ENCODE measurements at regions not wholly inside any gene's neighbourhood (a gene's known extent, or its start where the extent isn't known, plus 50 kb on each side); places are given as distances from the start of the nearest gene placed in this dataset.

DNA sequence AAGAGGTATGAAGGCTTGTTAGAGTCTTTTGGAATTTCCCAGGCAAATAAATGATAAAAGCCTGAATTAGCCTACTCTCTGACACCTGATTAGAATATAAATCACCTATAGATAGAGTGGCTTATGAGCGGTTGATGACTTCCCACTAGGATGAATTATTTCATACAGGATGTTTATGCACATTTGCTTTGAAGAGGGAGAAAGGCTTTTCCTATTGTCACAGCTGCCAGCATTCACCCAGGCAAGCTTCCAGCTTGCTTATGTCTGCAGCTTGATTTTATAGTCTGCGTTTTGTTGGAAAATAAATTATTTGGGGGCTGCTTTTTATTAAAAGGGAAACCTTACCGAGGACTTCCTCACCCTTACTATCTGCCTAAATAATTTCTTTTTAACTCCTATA, 51.3 kb upstream of the EIF2S2 start:
- no peak for DNase-seq (ENCODE audit: low read depth)

DNA sequence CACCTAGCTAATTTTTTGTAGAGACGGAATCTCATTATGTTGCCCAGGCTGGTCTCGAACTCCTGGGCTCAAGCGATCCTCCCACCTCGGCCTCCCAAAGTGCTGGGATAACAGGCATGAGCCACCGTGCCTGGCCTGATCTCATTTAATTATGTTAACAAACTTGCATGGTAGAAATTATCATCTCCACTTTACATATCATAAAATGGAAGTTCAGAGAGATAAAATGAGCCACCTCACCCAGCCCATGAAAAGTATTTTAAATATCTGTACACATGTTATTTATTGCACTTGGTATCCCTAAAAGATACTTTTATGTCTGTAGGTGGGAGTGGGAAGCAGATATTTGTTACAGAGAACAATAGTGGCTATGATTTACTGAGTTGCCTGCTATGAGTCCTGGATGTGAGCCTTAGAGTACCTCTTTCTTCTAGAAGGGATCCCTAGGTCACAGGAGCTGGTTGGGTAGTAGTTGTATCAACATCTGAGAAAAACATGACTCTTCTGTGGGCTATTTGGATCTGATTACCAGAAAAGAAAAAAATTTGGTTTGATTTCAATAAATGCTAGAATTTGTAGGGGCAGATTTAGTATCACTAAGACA, 52.4 kb upstream of the EIF2S2 start:
- DNase-seq (ENCODE audit: low read depth): no peak

DNA sequence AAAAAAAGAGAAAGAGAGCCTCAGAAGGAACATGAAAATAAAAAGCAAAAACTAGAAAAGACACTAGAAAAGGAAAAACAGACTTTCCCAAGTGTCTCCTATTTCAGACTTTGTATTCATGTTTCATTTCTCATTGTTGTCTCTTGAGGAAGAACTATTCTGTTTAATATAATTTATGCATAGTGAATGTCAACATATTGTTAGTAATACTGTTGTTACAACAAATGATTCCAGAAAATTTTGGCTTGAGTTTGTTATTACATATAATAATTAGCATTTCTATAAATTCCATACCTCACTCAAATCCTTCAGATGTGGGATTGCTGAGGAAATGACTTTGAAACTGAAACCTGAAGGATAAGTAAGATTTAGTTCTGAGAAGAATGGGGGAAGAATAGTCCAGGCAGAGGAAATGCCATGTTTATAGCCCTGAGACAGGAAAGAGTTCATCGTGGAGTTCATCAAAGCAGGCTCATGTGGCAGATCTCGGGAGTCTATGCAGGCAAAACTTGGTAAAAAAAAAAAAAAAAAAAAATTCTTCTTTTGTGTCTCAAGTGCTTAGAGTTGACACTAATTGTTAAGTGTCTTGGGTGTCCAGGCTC, 53.1 kb upstream of the EIF2S2 start:
- DNase-seq (ENCODE audit: low read depth): peak; percentile 21

DNA sequence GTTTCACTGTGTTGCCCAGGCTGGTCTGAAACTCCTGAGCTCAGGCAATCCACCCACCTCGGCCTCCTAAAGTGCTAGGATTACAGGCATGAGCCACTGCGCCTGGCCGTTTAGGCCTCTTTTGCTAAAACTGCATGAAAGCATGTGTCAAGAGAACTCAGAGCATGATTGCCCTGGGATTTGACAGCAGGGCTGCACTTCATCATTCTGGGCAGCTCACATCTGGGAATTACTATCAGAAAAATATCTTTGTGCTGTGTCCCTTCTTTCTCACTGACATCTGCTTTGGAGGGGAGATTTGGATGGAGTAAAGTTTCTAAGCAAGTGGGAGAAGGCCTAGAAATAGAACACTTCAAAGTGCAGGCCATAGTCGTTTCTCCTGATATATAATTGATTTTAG, 59.6 kb upstream of the EIF2S2 start:
- no peak for DNase-seq (ENCODE audit: low read depth)

DNA sequence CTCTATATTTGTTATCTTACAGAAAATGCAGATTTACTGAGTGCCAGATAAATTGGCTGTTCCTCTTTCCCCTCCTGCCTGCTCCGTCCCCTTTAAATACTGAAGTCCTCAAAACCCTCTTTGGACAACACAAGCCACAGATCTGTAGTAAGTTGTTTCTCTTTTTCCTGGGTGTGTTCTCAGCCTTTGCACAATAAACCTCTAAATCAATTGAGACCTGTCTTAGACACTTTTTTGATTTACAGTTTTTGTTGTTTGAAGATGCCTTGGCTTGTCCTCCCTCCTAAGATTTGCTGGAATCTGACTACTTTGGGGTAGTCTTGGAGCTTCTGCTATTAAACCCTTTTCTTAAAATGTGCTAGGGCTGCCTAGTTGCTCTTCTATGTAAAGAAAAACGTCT, 60.9 kb upstream of the EIF2S2 start:
- no peak for DNase-seq (ENCODE audit: low read depth)

DNA sequence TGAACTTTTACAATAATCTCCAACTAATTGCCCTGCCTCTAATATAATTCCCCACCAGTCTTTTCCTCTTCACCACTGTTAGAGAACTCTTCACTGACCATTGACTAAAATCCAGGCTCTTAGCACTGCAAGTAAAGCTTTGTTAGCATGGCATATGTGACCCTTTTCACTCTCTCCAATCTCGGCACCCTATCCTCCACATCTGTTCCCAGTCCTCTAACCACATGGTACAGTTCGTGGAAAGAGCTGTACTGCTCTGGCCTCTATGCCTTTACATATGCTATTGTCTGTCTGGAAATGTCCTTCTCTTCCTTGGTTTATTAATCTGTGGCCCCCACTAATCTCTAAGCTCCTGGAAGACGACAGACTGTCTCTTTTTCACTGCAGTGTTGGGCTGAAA, 63.0 kb upstream of the EIF2S2 start:
- DNase-seq (ENCODE audit: low read depth): no peak

DNA sequence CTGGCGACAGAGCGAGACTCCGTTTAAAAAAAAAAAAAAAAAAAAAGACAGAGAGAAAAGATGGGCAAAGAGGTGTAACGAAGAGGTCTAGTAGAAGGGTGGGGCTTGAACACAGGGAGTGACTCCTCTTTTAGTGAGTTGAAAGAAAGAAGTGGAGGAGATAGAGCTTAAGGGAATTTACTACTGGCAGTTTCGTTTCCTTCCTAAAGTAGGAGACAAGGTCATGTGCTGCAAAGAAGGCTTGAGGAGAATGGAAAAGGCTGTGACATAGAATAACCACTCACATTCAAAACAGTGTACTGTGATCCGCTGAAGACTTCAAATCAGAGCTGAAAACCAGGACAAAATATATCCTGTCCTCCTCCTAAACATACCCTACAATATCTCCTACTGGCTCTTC, 63.8 kb upstream of the EIF2S2 start:
- no peak for DNase-seq (ENCODE audit: low read depth)

DNA sequence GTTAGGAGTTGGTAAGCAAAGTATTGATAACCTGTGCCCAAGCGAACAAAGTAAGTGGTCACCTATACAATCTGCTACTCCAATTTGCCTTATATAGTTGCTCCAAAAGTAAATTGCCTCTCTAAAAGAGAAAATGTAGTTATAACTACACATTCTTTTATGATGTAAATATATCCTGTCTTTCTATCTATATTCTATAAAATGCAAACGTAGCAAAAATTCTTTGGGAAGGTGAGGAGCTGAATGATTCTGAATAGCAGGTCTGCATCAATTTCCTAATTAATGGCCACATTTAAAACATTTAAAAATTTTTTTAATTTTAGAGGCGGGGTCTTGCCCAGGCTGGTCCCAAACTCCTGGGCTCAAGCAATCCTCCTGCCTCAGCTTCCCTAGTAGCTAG, 64.2 kb upstream of the ASIP start:
- no peak for DNase-seq (ENCODE audit: low read depth)

DNA sequence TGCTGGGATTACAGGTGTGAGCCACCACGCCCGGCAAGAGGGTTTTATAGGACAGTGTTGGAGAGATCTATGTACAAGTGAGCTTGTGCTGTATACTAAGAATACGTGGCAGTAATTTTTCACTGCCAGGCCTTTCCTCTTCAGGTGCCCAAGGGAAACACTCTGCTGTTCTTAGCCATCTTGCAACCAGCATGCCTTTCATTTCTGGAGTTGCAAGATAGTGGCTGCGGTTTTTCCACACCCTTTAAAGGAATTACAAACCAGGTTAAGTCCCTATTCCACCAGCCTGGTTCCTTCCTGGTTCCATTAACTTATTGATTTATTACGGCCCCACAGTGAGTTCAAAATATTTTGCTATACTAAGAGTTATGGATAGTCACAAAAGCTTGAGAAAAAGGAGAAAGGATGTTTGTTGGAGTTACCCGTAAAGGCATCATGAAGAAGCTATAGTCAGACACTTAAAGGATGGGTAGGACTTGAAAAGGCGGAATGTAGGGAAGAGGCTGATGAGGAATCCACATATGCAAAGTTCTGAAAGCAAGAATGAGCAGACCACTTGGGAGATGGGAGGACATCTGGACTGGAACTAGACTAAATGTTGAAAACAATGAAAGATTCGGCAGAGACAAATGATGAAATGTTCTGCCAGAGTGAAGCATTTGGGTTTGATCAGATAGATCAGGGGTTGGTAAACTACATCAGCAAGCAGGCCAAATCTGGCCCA, 61.4 kb upstream of the ASIP start:
- no peak for DNase-seq (ENCODE audit: low read depth)

DNA sequence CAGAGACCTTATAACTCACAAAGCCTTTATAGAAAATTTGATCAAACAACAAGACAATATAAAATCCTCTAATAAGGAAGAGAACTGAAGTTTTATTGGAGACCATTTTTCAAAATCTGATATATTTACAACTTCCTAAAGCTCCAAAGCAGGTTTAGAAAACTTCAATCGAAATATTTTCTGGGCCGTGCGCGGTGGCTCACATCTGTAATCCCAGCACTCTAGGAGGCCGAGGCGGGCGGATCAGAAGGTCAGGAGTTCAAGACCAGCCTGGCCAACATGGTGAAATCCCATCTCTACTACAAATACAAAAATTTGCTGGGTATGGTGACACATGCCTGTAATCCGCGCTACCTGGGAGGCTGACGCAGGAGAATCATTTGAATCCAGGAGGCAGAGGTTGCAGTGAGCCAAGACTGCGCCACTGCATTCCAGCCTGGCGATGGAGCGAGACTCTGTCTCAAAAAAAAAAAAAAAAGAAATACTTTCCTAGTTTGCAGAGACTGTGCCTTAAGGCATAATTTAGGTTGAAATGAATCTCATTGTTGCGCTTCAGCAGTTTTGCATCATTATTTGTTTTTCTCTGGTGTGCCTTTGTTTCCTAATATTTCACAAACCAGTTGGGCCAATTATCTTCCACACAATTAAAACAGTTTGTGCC, 60.6 kb upstream of the ASIP start:
- DNase-seq (ENCODE audit: low read depth): no peak

DNA sequence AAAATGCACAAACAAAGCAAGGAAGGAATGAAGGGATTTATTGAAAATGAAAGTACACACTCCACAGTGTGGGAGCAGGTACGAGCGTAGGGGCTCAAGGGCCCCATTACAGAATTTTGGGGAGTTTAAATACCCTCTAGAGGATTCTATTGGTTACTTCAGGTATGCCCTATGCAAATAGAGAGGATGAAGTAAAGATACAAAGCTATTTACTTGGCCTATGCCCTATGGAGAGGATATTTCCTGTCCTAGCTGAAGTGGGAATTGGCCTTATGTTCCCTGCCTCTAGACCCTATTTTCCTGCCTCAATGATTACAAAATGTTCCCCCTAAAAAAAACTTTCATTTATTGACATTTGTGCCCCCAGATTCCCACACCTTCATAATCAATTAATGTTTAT, 59.7 kb upstream of the ASIP start:
- no peak for DNase-seq (ENCODE audit: low read depth)

DNA sequence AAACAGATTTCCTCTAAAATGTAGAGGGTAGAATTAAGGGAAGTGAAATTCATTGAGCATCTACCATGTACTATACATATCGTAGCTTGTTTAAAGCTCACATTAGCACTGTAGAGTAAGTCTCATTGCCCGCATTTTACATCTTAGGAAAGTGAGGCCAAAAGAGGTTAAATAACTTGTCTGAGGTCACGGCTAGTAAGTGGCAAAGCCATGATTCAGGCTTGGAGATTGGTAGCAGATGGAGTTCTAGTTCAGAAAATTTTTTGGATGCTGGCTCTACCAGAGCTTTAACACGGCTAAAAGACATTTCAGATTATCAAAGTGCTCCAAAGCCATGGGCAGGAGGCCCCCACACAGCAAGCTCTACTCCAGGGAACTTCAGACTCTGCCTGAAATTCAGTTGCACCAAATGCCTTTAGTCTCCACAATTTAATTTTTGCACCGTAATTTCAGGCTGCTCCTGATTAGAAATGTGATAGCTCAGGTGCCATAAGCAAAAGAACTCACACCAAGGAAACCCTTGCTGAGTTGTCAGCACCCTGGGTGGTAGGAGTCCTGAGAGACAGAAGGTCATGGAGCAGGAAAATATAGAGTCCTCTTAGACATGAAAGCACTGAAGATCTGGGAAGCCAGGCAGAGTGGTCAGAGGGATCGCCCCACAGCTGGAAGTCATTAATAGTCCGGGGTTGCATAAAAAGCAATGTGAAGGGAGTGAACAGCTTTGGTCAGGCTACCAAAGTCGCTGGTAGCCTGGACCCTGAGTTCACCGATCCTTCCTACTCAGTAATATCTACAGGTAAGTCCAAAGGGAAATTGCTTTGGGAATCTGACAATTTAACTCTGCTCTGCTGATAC, 55.2 kb upstream of the ASIP start:
- DNase-seq (ENCODE audit: low read depth): no peak

DNA sequence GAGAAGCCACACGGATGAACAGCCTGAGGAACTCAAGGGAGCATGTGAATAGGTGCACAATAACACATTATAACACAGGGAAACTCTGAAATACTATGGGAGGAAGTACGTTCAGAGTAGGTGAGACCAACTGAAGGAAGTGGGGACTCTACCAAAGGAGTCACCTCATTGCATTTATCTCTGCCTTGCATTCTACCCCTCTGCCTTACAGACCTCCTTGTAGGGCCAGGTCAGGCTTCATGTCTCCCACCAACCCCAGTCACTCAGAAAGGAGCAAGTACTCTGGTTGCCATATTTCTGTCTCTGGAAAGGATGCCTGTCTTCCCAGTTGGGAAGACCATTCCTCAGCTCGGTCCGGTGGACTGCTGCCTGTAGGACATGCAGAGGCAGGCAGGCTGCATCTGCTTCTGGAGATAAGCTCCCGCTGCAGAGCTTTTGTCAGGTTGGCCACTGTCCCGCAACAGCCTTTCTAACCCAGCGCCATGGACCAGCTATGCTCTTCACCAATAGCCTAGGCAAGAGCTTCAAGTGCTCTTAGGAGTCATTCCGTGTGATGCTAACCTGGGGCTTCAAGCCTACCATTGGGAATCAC, 51.6 kb upstream of the ASIP start:
- DNase-seq (ENCODE audit: low read depth): no peak

DNA sequence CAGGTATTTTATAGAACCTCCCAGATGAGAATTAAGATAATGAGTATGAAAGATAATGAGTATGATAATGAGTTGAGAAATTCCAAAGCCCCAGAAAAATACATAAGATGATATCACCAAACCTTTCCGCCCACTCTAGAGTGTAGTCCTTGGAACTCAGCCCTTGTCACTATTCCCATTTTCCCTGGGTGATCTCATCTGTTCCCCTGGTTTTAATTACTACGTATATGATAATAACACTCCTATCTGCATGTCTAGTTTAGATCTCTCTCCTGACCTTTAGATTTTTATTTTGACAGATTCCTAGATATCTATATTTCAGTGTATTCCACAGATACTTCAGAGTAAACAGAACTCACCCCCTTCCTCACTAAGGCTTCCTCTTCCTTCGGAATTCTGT, 51.0 kb upstream of the ASIP start:
- no peak for DNase-seq (ENCODE audit: low read depth)

DNA sequence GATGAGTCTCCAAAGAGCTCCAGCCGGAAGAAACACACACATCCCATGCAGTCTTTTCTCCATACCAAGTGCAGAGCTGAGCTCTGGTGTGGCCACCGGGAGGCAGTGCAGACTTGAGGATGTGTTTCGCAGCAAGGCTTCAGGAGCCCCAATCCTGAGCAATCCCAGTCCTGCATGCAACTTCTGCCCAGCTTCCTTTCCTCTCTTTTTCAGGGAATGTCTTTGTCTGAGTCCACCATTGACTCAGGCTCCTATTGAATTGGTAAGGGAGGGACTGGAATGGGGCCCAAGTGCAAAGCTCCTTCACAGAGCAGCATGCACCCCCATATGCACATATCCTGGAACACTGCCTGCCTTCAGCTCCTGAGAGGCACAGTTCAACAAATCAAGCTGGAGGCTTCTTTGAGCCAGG, 50.5 kb upstream of the ASIP start:
- peak; percentile 47 for DNase-seq (ENCODE audit: low read depth)

All from GM04503 (cell line).